Stimulated activated naive CD8-positive, alpha-beta T cell treated with anti-CD3 and anti-CD28 coated beads, Interleukin-15, amount 100 ng/mL, for 72 hours (primary cell): ENCODE measurements at regions not wholly inside any gene's neighbourhood (a gene's known extent, or its start where the extent isn't known, plus 50 kb on each side); places are given as distances from the start of the nearest gene placed in this dataset.
"Not testable (repeated sequence)": the region's sequence is repeated elsewhere in the genome, so short reads cannot be mapped to it uniquely, and the experiment has no call there.

Experiments used
- ATAC-seq: fragments of 150-1000 bp; cut with Tn5 transposase; 2 replicates; pipeline ENCODE4 v1.10.0; 2021; ENCODE audit warnings: mild to moderate bottlenecking, moderate library complexity
- DNase-seq, 2 donors: peaks; one replicate each; pipeline ENCODE4 v3.0.0; 2021 to 2022
- H3K27ac Mint-ChIP-seq, 2 donors: one replicate each; pipeline ENCODE4 v1.8.0; 2022; ENCODE audit warnings: mild to moderate bottlenecking in 2 of 2, mixed read lengths in 2 of 2, moderate library complexity in 2 of 2
- H3K27me3 Mint-ChIP-seq: one replicate; pipeline ENCODE4 v1.8.0; 2022; ENCODE audit warnings: mixed read lengths
- H3K4me1 Mint-ChIP-seq: one replicate; pipeline ENCODE4 v1.8.0; 2022; ENCODE audit warnings: mild to moderate bottlenecking, mixed read lengths
- H3K4me3 Mint-ChIP-seq, 2 donors: one replicate each; pipeline ENCODE4 v1.8.0; 2022; ENCODE audit warnings: mild to moderate bottlenecking in 2 of 2, mixed read lengths in 2 of 2, moderate library complexity in 1 of 2
- H3K9me3 Mint-ChIP-seq, 2 donors: one replicate each; pipeline ENCODE4 v1.8.0; 2022; ENCODE audit warnings: mixed read lengths in 2 of 2

- not testable (repeated sequence) for ATAC-seq, H3K4me3 Mint-ChIP-seq, DNase-seq, H3K9me3 Mint-ChIP-seq, H3K27ac Mint-ChIP-seq, H3K27me3 Mint-ChIP-seq, H3K4me1 Mint-ChIP-seq
Measured at GRCh38 chr21:7743940-7744339, 2777.4 kb upstream of the TPTE start.

GRCh38 chr21:7744406-7745099 is 2776.8 kb upstream of the TPTE start:
- not testable (repeated sequence) for H3K4me1 Mint-ChIP-seq, DNase-seq, H3K9me3 Mint-ChIP-seq, H3K27ac Mint-ChIP-seq, H3K4me3 Mint-ChIP-seq, H3K27me3 Mint-ChIP-seq
- peak; percentile 98 for ATAC-seq

- H3K9me3 Mint-ChIP-seq, H3K4me1 Mint-ChIP-seq, DNase-seq, H3K27ac Mint-ChIP-seq, H3K27me3 Mint-ChIP-seq, H3K4me3 Mint-ChIP-seq: not testable (repeated sequence)
- ATAC-seq: peak; percentile 93
Measured at GRCh38 chr21:7745100-7745450, 2776.3 kb upstream of the TPTE start.

GRCh38 chr21:7747964-7748363 is 2773.4 kb upstream of the TPTE start:
- not testable (repeated sequence) for DNase-seq, H3K4me3 Mint-ChIP-seq, H3K27ac Mint-ChIP-seq, H3K27me3 Mint-ChIP-seq, ATAC-seq, H3K4me1 Mint-ChIP-seq, H3K9me3 Mint-ChIP-seq

- not testable (repeated sequence) for H3K27ac Mint-ChIP-seq, H3K27me3 Mint-ChIP-seq, H3K9me3 Mint-ChIP-seq, H3K4me3 Mint-ChIP-seq, ATAC-seq, H3K4me1 Mint-ChIP-seq, DNase-seq
Measured at GRCh38 chr21:7752611-7753010, 2768.8 kb upstream of the TPTE start.

- not testable (repeated sequence) for H3K4me1 Mint-ChIP-seq, H3K4me3 Mint-ChIP-seq, H3K27me3 Mint-ChIP-seq, H3K9me3 Mint-ChIP-seq, H3K27ac Mint-ChIP-seq
- ATAC-seq: peak; percentile 95
- DNase-seq: peak in 1 of 2 donors; percentile 9
Measured at GRCh38 chr21:7753380-7753877, 2768.0 kb upstream of the TPTE start.

GRCh38 chr21:7769985-7770384 is 2751.4 kb upstream of the TPTE start:
- not testable (repeated sequence) for H3K27ac Mint-ChIP-seq, DNase-seq, ATAC-seq, H3K4me3 Mint-ChIP-seq, H3K27me3 Mint-ChIP-seq, H3K9me3 Mint-ChIP-seq, H3K4me1 Mint-ChIP-seq

- not testable (repeated sequence) for H3K27me3 Mint-ChIP-seq, H3K27ac Mint-ChIP-seq, H3K9me3 Mint-ChIP-seq, H3K4me3 Mint-ChIP-seq, DNase-seq, ATAC-seq
- H3K4me1 Mint-ChIP-seq: peaks cover 10% of the 10 kb centered on the region
Measured at GRCh38 chr21:7774219-7774618, 2747.2 kb upstream of the TPTE start.

GRCh38 chr21:7775327-7775984 is 2745.9 kb upstream of the TPTE start:
- not testable (repeated sequence) for ATAC-seq, H3K9me3 Mint-ChIP-seq, H3K27me3 Mint-ChIP-seq
- Mint-ChIP-seq H3K27ac (peak overlapping the region; percentile 47 to 93), H3K4me3 (peak overlapping the region in 1 of 2 donors; percentile 38), H3K4me1 (peaks cover 10% of the 10 kb centered on the region)
- DNase-seq: peak; percentile 11 to 26

- not testable (repeated sequence) for H3K27me3 Mint-ChIP-seq, DNase-seq, H3K9me3 Mint-ChIP-seq
- Mint-ChIP-seq H3K4me1 (peaks cover 10% of the 10 kb centered on the region), H3K27ac (peak overlapping the region; percentile 47 to 93), H3K4me3 (peak overlapping the region in 1 of 2 donors; percentile 38)
- ATAC-seq: peak; percentile 46
Measured at GRCh38 chr21:7776035-7776434, 2745.3 kb upstream of the TPTE start.

GRCh38 chr21:7776622-7777021 is 2744.8 kb upstream of the TPTE start:
- DNase-seq, ATAC-seq, H3K9me3 Mint-ChIP-seq, H3K27ac Mint-ChIP-seq, H3K4me3 Mint-ChIP-seq, H3K27me3 Mint-ChIP-seq: not testable (repeated sequence)
- peaks cover 10% of the 10 kb centered on the region for H3K4me1 Mint-ChIP-seq

GRCh38 chr21:7777289-7777688 is 2744.1 kb upstream of the TPTE start:
- not testable (repeated sequence) for H3K27me3 Mint-ChIP-seq, H3K4me3 Mint-ChIP-seq, DNase-seq, ATAC-seq, H3K9me3 Mint-ChIP-seq, H3K27ac Mint-ChIP-seq
- H3K4me1 Mint-ChIP-seq: peaks cover 10% of the 10 kb centered on the region

GRCh38 chr21:7787427-7788078 is 2733.8 kb upstream of the TPTE start:
- not testable (repeated sequence) for H3K9me3 Mint-ChIP-seq, H3K4me1 Mint-ChIP-seq, DNase-seq, H3K4me3 Mint-ChIP-seq, H3K27ac Mint-ChIP-seq, H3K27me3 Mint-ChIP-seq
- peak; percentile 95 for ATAC-seq

- not testable (repeated sequence) for H3K4me1 Mint-ChIP-seq, H3K4me3 Mint-ChIP-seq, DNase-seq, H3K27ac Mint-ChIP-seq, H3K9me3 Mint-ChIP-seq, ATAC-seq, H3K27me3 Mint-ChIP-seq
Measured at GRCh38 chr21:7793797-7794196, 2727.6 kb upstream of the TPTE start.

- H3K9me3 Mint-ChIP-seq, ATAC-seq: not testable (repeated sequence)
Measured at GRCh38 chr21:7797328-7797727, 2724.1 kb upstream of the TPTE start.

GRCh38 chr21:7798446-7798845 is 2722.9 kb upstream of the TPTE start:
- not testable (repeated sequence) for H3K9me3 Mint-ChIP-seq, DNase-seq, ATAC-seq, H3K27ac Mint-ChIP-seq, H3K27me3 Mint-ChIP-seq, H3K4me1 Mint-ChIP-seq, H3K4me3 Mint-ChIP-seq

More at GRCh38 chr21:7797328-7797727, 2724.1 kb upstream of the TPTE start:
- H3K4me1 Mint-ChIP-seq, DNase-seq, H3K27ac Mint-ChIP-seq, H3K4me3 Mint-ChIP-seq, H3K27me3 Mint-ChIP-seq: not testable (repeated sequence)
